Anterior cingulate cortex (tissue), 58 donors: ENCODE measurements at regions not wholly inside any gene's neighbourhood (a gene's known extent, or its start where the extent isn't known, plus 50 kb on each side); places are given as distances from the start of the nearest gene placed in this dataset.
"Not testable (repeated sequence)": the region's sequence is repeated elsewhere in the genome, so short reads cannot be mapped to it uniquely, and the experiment has no call there.

Source experiments
- DNase-seq, 58 donors: peaks; one replicate each; lab custom pipeline; 2025; lab: John Stamatoyannopoulos, UW

GRCh38 chr21:35559128-35559828 lies 501.0 kb downstream of the SETD4 start:
- no peak for DNase-seq

- DNase-seq = no peak
These were observed 503.8 kb downstream of the SETD4 start for GRCh38 chr21:35556536-35556935.

- DNase-seq = not testable (repeated sequence)
These were observed 503.4 kb upstream of the RUNX1 start for GRCh38 chr21:35552483-35552882.

GRCh38 chr21:35548904-35549615 lies 500.0 kb upstream of the RUNX1 start:
- no peak for DNase-seq

- DNase-seq = no peak
These were observed 499.1 kb upstream of the RUNX1 start for GRCh38 chr21:35547946-35548774.

GRCh38 chr21:35543746-35544145 lies 494.6 kb upstream of the RUNX1 start:
- DNase-seq = no peak

- DNase-seq = no peak
These were observed 492.0 kb upstream of the RUNX1 start for GRCh38 chr21:35540950-35541638.

GRCh38 chr21:35538386-35538785 lies 489.3 kb upstream of the RUNX1 start:
- DNase-seq = no peak

GRCh38 chr21:35537604-35538003 lies 488.5 kb upstream of the RUNX1 start:
- no peak for DNase-seq

GRCh38 chr21:35533893-35534292 lies 484.8 kb upstream of the RUNX1 start:
- DNase-seq = no peak

- DNase-seq = peak in 1 of 58 donors; percentile 2
These were observed 481.7 kb upstream of the RUNX1 start for GRCh38 chr21:35530766-35531165.

- no peak for DNase-seq
These were observed 480.2 kb upstream of the RUNX1 start for GRCh38 chr21:35529171-35529863.

GRCh38 chr21:35528116-35529042 lies 479.3 kb upstream of the RUNX1 start:
- peak in 2 of 58 donors; percentile 6 to 10 for DNase-seq

GRCh38 chr21:35527358-35527757 lies 478.3 kb upstream of the RUNX1 start:
- DNase-seq = no peak

GRCh38 chr21:35525443-35525842 lies 476.3 kb upstream of the RUNX1 start:
- DNase-seq = peak in 1 of 58 donors; percentile 7

GRCh38 chr21:35521852-35522505 lies 472.9 kb upstream of the RUNX1 start:
- DNase-seq = no peak

- no peak for DNase-seq
These were observed 472.2 kb upstream of the RUNX1 start for GRCh38 chr21:35521293-35521692.

- no peak for DNase-seq
These were observed 471.8 kb upstream of the RUNX1 start for GRCh38 chr21:35520856-35521255.
